ENCODE measurements at regions not wholly inside any gene's neighbourhood (a gene's known extent, or its start where the extent isn't known, plus 50 kb on each side); places are given as distances from the start of the nearest gene placed in this dataset.

- TF ChIP-seq, protein P1, sequence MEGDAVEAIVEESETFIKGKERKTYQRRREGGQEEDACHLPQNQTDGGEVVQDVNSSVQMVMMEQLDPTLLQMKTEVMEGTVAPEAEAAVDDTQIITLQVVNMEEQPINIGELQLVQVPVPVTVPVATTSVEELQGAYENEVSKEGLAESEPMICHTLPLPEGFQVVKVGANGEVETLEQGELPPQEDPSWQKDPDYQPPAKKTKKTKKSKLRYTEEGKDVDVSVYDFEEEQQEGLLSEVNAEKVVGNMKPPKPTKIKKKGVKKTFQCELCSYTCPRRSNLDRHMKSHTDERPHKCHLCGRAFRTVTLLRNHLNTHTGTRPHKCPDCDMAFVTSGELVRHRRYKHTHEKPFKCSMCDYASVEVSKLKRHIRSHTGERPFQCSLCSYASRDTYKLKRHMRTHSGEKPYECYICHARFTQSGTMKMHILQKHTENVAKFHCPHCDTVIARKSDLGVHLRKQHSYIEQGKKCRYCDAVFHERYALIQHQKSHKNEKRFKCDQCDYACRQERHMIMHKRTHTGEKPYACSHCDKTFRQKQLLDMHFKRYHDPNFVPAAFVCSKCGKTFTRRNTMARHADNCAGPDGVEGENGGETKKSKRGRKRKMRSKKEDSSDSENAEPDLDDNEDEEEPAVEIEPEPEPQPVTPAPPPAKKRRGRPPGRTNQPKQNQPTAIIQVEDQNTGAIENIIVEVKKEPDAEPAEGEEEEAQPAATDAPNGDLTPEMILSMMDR (conservative IDR thresholded peaks at IDR 0.05) = no peak
- peaks cover 4% of the 10 kb centered on the region for H3K9me3 Mint-ChIP-seq
- no peak overlapping the region for H3K4me3 Mint-ChIP-seq
- no peak overlapping the region for H3K27ac Mint-ChIP-seq
- H3K36me3 Mint-ChIP-seq = no peaks in the 10 kb centered on the region
- H3K27me3 Mint-ChIP-seq = no peaks in the 10 kb centered on the region
- DNase-seq (ENCODE audit: extremely low spot score, unreplicated experiment) = no peak
- H3K4me1 Mint-ChIP-seq (ENCODE audit: unreplicated experiment) = no peaks in the 10 kb centered on the region
These were observed 130.6 kb downstream of the URB2 start for GRCh38 chr1:229756666-229757065.

DNA sequence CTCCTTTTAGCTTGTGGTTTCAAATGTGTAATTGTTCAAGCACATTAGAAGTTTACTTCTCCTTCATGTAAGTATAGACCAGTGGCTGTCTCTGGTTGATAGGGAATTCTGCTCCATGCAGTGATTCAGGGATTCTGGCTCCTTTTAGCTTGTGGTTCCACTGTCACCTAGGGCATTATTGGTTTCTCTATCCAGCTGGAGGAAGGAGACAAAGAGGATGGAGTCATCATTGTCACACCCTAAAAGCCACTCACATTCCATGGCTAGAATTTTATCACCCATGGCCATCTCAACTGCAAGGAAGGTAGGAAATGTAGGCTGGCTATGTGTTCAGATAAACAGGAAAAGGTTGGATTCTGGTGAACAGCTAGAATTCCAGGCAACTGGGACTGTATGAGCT, 131.2 kb downstream of the URB2 start:
- DNase-seq (ENCODE audit: extremely low spot score, unreplicated experiment) = no peak
- Mint-ChIP-seq H3K4me1 (ENCODE audit: unreplicated experiment) (no peaks in the 10 kb centered on the region), H3K36me3 (no peaks in the 10 kb centered on the region), H3K4me3 (no peak overlapping the region), H3K9me3 (peaks cover 4% of the 10 kb centered on the region), H3K27me3 (no peaks in the 10 kb centered on the region), H3K27ac (no peak overlapping the region)
- TF ChIP-seq, protein P1 (conservative IDR thresholded peaks at IDR 0.05) = no peak

DNA sequence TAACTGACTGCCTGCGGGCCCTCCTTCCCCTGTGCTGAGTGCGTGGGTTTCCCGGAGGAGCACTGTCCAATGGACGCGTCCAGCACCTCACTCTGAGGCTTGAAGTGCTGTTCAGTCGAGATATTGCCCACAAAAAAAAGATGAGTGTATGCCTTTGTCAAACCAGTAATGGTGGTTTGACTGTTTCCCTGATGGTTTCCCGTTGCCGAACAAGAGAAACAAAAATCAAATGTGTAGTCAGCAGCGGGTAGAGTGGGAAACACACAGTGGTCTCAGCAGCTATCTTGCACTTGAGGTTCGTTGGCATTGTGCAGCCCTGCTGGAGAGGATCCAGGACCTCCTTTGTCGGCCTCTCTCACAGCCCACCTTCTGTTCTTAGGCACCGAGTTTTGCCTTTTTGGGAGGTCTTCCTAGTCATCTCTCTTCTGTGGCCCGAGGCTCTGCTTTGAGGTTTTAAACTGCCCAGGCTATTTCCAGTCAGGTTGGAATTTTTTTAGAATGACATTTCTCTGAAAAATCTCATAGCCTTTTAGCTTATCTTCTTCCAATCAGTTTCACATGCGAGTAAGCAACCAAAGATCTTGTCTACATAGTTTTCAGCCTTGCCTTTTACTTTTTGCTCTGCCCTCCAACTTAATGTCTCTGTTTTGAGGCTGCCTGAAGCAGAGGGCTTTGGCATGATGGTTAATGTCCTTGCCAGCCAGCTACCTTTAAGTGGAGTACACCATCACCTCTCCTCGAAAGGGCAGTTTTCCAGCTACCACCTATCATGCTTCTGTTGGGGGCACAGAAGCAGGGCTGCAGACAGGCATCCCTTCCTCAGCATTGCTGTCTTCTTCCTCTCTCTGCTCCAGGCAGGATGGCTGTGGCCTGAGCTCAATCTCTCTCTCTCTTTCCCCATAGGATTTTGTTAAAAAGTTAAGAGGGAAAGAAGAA, 132.3 kb downstream of the URB2 start:
- TF ChIP-seq, protein P1 (conservative IDR thresholded peaks at IDR 0.05) = no peak
- DNase-seq (ENCODE audit: extremely low spot score, unreplicated experiment) = no peak
- H3K27me3 Mint-ChIP-seq = peaks cover 8% of the 10 kb centered on the region
- H3K9me3 Mint-ChIP-seq = peaks cover 4% of the 10 kb centered on the region
- H3K36me3 Mint-ChIP-seq = no peaks in the 10 kb centered on the region
- H3K4me1 Mint-ChIP-seq (ENCODE audit: unreplicated experiment) = no peaks in the 10 kb centered on the region
- no peak overlapping the region for H3K4me3 Mint-ChIP-seq
- no peak overlapping the region for H3K27ac Mint-ChIP-seq

DNA sequence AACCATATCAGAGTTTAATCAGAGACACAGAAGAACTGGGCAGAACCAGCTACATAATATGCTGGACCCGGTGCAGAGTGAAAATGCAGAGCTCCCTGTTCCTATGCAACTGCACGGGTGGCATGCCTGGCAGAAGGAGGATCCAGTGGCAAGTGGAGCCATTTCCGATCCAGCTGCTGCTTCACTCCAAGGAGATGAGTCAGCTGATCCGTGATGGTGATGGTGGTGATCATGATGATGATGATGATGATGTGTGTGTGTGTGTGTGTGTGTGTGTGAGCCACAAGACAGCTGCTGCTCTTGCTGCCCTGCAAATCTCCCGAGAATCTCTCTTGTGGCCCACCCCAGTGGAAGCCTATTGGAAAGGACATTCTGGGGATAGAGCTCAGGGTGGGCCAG, 133.0 kb downstream of the URB2 start:
- no peaks in the 10 kb centered on the region for H3K36me3 Mint-ChIP-seq
- no peaks in the 10 kb centered on the region for H3K4me1 Mint-ChIP-seq (ENCODE audit: unreplicated experiment)
- peaks cover 4% of the 10 kb centered on the region for H3K9me3 Mint-ChIP-seq
- no peak overlapping the region for H3K27ac Mint-ChIP-seq
- no peak overlapping the region for H3K4me3 Mint-ChIP-seq
- peaks cover 14% of the 10 kb centered on the region for H3K27me3 Mint-ChIP-seq
- TF ChIP-seq, protein P1 (conservative IDR thresholded peaks at IDR 0.05) = no peak
- no peak for DNase-seq (ENCODE audit: extremely low spot score, unreplicated experiment)

- Mint-ChIP-seq H3K9me3 (peaks cover 4% of the 10 kb centered on the region), H3K27me3 (peaks cover 16% of the 10 kb centered on the region), H3K27ac (no peak overlapping the region), H3K36me3 (no peaks in the 10 kb centered on the region), H3K4me1 (ENCODE audit: unreplicated experiment) (no peaks in the 10 kb centered on the region), H3K4me3 (no peak overlapping the region)
- DNase-seq (ENCODE audit: extremely low spot score, unreplicated experiment) = no peak
- TF ChIP-seq, protein P1 (conservative IDR thresholded peaks at IDR 0.05) = no peak
These were observed 133.5 kb downstream of the URB2 start for GRCh38 chr1:229759586-229759985.

Data from type B pancreatic cell (in vitro differentiated cells).